ENCODE measurements at regions not wholly inside any gene's neighbourhood (a gene's known extent, or its start where the extent isn't known, plus 50 kb on each side); places are given as distances from the start of the nearest gene placed in this dataset.
A peak's percentile ranks its signal among the peaks of the same experiment; 100 is the strongest.

DNA sequence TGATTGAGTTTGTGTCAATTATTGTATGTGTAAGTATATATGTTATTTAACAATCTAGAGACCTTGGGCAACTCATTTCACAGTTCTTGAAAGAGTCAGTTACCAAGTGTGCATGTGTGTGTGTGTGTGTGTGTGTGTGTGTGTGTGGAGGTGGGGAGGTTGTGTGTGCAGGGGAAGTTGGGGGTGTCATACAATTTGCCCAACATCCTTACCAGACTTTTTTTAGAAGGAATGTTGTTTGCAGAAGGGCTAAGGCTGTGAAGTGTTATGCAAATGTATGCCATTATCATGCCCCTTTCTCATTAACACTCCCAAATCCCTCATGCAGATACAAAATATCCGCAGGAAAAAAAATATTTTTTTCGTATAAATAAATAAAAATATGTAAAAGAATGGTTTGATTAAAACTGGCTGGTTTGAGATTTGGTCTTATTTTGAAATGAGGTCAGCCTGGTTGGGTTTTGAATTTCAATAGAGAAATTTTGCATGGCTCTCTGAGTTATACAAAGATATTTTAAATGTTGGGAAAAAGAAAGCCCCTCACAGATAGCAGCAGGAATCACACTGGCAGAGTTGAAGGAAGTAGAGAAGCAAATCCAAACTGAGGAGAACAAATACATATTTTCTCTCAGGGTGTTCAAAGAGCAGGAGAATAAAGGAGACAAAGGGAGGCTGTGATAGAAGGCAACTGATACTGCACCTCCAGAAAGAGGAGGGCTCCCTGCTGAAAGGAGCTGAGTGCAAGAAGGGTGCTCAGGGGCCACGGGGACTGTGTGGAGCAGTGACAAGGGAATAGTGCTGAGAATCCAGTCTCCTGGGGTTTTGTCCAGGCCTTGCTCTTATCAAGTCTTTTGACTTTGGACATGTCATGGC lies 1365.5 kb upstream of the CELF4 start:
- H3K4me3 ChIP-seq (ENCODE audit: low read length): no peak overlapping the region
- 0 out of 2 replicates have a peak overlapping the region, but pooled peaks have one; percentile 7 for H3K9ac ChIP-seq (ENCODE audit: low read depth, low read length)
- peak overlapping the region; percentile 90 for H3K27ac ChIP-seq (ENCODE audit: low read depth, low read length)
- H3K36me3 ChIP-seq (ENCODE audit: insufficient read depth, low read length): no peaks in the 10 kb centered on the region
- H3K27me3 ChIP-seq (ENCODE audit: insufficient read depth, low read length): no peaks in the 10 kb centered on the region
- H3K4me1 ChIP-seq (ENCODE audit: insufficient read depth, low read length): peaks cover 32% of the 10 kb centered on the region
- H3K9me3 ChIP-seq (ENCODE audit: insufficient read depth, low read depth, low read length): no peaks in the 10 kb centered on the region
- 42% methylated on average over 1 of the region's 3 CpGs for WGBS

- no peak overlapping the region for H3K4me3 ChIP-seq (ENCODE audit: low read length)
These were observed 1357.9 kb upstream of the CELF4 start for GRCh38 chr18:38923540-38923939.

GRCh38 chr18:38923126-38923525 lies 1357.5 kb upstream of the CELF4 start:
- no peaks in the 10 kb centered on the region for H3K36me3 ChIP-seq (ENCODE audit: insufficient read depth, low read length)
- H3K27ac ChIP-seq (ENCODE audit: low read depth, low read length): no peak overlapping the region
- H3K9ac ChIP-seq (ENCODE audit: low read depth, low read length): no peak overlapping the region
- no peak overlapping the region for H3K4me3 ChIP-seq (ENCODE audit: low read length)
- no peaks in the 10 kb centered on the region for H3K27me3 ChIP-seq (ENCODE audit: insufficient read depth, low read length)
- H3K9me3 ChIP-seq (ENCODE audit: insufficient read depth, low read depth, low read length): no peaks in the 10 kb centered on the region
- WGBS: no CpG with 5 or more reads among the region's 1 CpG
- H3K4me1 ChIP-seq (ENCODE audit: insufficient read depth, low read length): peaks cover 7% of the 10 kb centered on the region; the same call in 1 of the 2 replicates

More at GRCh38 chr18:38923540-38923939, 1357.9 kb upstream of the CELF4 start:
- Histone ChIP-seq H3K36me3 (ENCODE audit: insufficient read depth, low read length) (no peaks in the 10 kb centered on the region), H3K4me1 (ENCODE audit: insufficient read depth, low read length) (peaks cover 7% of the 10 kb centered on the region; the same call in 1 of the 2 replicates), H3K27me3 (ENCODE audit: insufficient read depth, low read length) (no peaks in the 10 kb centered on the region), H3K27ac (ENCODE audit: low read depth, low read length) (no peak overlapping the region), H3K9me3 (ENCODE audit: insufficient read depth, low read depth, low read length) (no peaks in the 10 kb centered on the region), H3K9ac (ENCODE audit: low read depth, low read length) (no peak overlapping the region)
- over 99% methylated on average over 3 of the region's 3 CpGs for WGBS

GRCh38 chr18:38909972-38910371 lies 1344.4 kb upstream of the CELF4 start:
- Histone ChIP-seq H3K27me3 (ENCODE audit: insufficient read depth, low read length) (no peaks in the 10 kb centered on the region), H3K36me3 (ENCODE audit: insufficient read depth, low read length) (no peaks in the 10 kb centered on the region), H3K4me1 (ENCODE audit: insufficient read depth, low read length) (no peaks in the 10 kb centered on the region), H3K27ac (ENCODE audit: low read depth, low read length) (no peak overlapping the region), H3K9me3 (ENCODE audit: insufficient read depth, low read depth, low read length) (no peaks in the 10 kb centered on the region), H3K4me3 (ENCODE audit: low read length) (no peak overlapping the region), H3K9ac (ENCODE audit: low read depth, low read length) (no peak overlapping the region)
- 100% methylated on average over 2 of the region's 2 CpGs for WGBS

- Histone ChIP-seq H3K9me3 (ENCODE audit: insufficient read depth, low read depth, low read length) (no peaks in the 10 kb centered on the region), H3K36me3 (ENCODE audit: insufficient read depth, low read length) (no peaks in the 10 kb centered on the region), H3K27me3 (ENCODE audit: insufficient read depth, low read length) (no peaks in the 10 kb centered on the region), H3K27ac (ENCODE audit: low read depth, low read length) (no peak overlapping the region), H3K9ac (ENCODE audit: low read depth, low read length) (no peak overlapping the region), H3K4me3 (ENCODE audit: low read length) (no peak overlapping the region), H3K4me1 (ENCODE audit: insufficient read depth, low read length) (no peaks in the 10 kb centered on the region)
- WGBS: 71% methylated on average over 2 of the region's 2 CpGs
These were observed 1337.2 kb upstream of the CELF4 start for GRCh38 chr18:38902796-38903195.

DNA sequence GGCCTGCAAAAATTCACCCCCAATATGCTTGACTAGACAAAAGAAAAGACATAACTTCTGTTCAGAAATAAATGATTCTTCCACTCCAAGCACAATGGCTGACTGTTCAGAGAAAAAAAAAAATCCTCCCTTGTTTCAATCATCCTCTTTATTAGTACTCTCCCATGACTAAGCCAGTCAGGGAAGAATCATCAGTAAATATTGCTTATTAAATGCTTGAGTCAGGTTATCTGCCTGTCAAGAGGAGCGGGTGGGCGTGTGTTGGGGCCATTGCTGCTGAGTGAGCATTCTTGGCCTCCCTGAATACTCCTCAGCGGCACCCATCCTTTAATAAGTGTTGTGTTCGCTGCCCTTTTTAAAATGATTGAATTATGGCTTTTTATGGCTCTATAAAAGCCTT lies 1334.8 kb upstream of the CELF4 start:
- Histone ChIP-seq H3K9me3 (ENCODE audit: insufficient read depth, low read depth, low read length) (no peaks in the 10 kb centered on the region), H3K9ac (ENCODE audit: low read depth, low read length) (no peak overlapping the region), H3K36me3 (ENCODE audit: insufficient read depth, low read length) (no peaks in the 10 kb centered on the region), H3K27me3 (ENCODE audit: insufficient read depth, low read length) (no peaks in the 10 kb centered on the region), H3K4me1 (ENCODE audit: insufficient read depth, low read length) (no peaks in the 10 kb centered on the region), H3K4me3 (ENCODE audit: low read length) (no peak overlapping the region), H3K27ac (ENCODE audit: low read depth, low read length) (no peak overlapping the region)
- WGBS: over 99% methylated on average over 4 of the region's 4 CpGs

DNA sequence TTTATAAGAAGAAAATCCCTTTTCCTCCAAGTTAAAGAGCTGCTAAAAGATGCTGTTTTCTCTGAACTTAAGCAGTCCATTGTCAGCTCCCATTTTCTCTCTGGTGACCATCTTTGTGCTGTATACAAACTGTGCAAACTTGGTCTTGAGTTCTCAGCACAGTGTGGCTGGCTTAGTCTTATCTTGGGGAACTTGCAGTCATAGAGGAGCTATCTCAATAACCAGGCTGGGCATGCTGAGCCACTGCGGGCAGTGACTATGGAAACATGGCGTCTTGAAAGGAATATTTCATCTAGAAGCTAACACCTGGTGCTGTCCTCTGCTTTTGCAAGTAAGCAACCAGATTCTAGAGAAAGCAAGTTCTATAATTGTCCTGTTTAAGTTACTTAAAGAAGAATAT lies 1334.4 kb upstream of the CELF4 start:
- Histone ChIP-seq H3K4me3 (ENCODE audit: low read length) (no peak overlapping the region), H3K27ac (ENCODE audit: low read depth, low read length) (no peak overlapping the region), H3K9me3 (ENCODE audit: insufficient read depth, low read depth, low read length) (no peaks in the 10 kb centered on the region), H3K4me1 (ENCODE audit: insufficient read depth, low read length) (no peaks in the 10 kb centered on the region), H3K27me3 (ENCODE audit: insufficient read depth, low read length) (no peaks in the 10 kb centered on the region), H3K9ac (ENCODE audit: low read depth, low read length) (no peak overlapping the region), H3K36me3 (ENCODE audit: insufficient read depth, low read length) (no peaks in the 10 kb centered on the region)
- 95% methylated on average over 2 of the region's 2 CpGs for WGBS

- H3K9me3 ChIP-seq (ENCODE audit: insufficient read depth, low read depth, low read length): no peaks in the 10 kb centered on the region
- no peaks in the 10 kb centered on the region for H3K36me3 ChIP-seq (ENCODE audit: insufficient read depth, low read length)
- WGBS: 90% methylated on average over 2 of the region's 2 CpGs
- H3K4me1 ChIP-seq (ENCODE audit: insufficient read depth, low read length): no peaks in the 10 kb centered on the region
- no peak overlapping the region for H3K9ac ChIP-seq (ENCODE audit: low read depth, low read length)
- H3K27me3 ChIP-seq (ENCODE audit: insufficient read depth, low read length): no peaks in the 10 kb centered on the region
- no peak overlapping the region for H3K27ac ChIP-seq (ENCODE audit: low read depth, low read length)
- no peak overlapping the region for H3K4me3 ChIP-seq (ENCODE audit: low read length)
These were observed 1333.7 kb upstream of the CELF4 start for GRCh38 chr18:38899252-38899651.

- Histone ChIP-seq H3K9me3 (ENCODE audit: insufficient read depth, low read depth, low read length) (no peaks in the 10 kb centered on the region), H3K9ac (ENCODE audit: low read depth, low read length) (no peak overlapping the region), H3K4me3 (ENCODE audit: low read length) (no peak overlapping the region), H3K4me1 (ENCODE audit: insufficient read depth, low read length) (no peaks in the 10 kb centered on the region), H3K27ac (ENCODE audit: low read depth, low read length) (peak overlapping the region; percentile 48; the same call in 1 of the 2 replicates), H3K27me3 (ENCODE audit: insufficient read depth, low read length) (no peaks in the 10 kb centered on the region), H3K36me3 (ENCODE audit: insufficient read depth, low read length) (no peaks in the 10 kb centered on the region)
- 86% methylated on average over 3 of the region's 3 CpGs for WGBS
These were observed 1332.6 kb upstream of the CELF4 start for GRCh38 chr18:38898167-38898566.

DNA sequence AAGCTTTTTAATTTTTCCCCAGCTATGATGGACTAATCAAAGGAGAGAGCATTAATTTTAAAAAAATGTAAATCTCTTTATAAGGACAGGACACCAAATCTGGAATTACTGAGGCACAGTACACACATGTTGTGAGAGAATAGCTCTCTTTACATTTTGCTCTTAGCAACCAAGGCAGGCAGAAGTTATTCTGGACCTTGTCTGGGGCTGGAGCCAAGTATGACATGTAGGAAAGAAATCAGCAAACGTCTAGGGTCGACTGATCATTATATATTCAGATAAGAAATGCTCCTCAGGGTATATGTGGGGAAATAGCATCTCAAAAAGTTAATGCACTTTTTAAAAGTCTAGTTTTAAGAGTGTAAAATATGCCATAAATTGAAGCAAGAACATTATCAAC lies 1330.0 kb upstream of the CELF4 start:
- Histone ChIP-seq H3K27ac (ENCODE audit: low read depth, low read length) (no peak overlapping the region), H3K9me3 (ENCODE audit: insufficient read depth, low read depth, low read length) (no peaks in the 10 kb centered on the region), H3K9ac (ENCODE audit: low read depth, low read length) (no peak overlapping the region), H3K27me3 (ENCODE audit: insufficient read depth, low read length) (no peaks in the 10 kb centered on the region), H3K4me1 (ENCODE audit: insufficient read depth, low read length) (no peaks in the 10 kb centered on the region), H3K36me3 (ENCODE audit: insufficient read depth, low read length) (no peaks in the 10 kb centered on the region), H3K4me3 (ENCODE audit: low read length) (no peak overlapping the region)
- 87% methylated on average over 2 of the region's 2 CpGs for WGBS

DNA sequence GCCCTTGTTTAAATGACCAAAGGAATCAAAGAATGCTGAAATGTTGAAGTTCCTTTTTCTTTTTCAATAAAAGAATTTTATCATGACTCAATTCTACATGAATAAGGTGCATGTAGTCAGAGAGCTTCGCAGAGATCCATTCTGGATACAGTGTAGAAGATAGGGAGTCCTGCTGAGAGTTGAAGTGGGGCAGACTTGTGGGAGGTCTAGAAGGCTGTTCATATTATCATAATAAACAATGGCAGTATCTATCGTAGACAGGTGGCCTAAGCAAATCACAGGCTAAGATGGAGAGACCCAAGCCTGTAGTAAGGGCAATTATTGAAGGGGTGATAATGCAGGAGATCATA lies 1322.0 kb upstream of the CELF4 start:
- Histone ChIP-seq H3K27me3 (ENCODE audit: insufficient read depth, low read length) (no peaks in the 10 kb centered on the region), H3K4me3 (ENCODE audit: low read length) (no peak overlapping the region), H3K27ac (ENCODE audit: low read depth, low read length) (no peak overlapping the region), H3K9ac (ENCODE audit: low read depth, low read length) (no peak overlapping the region), H3K9me3 (ENCODE audit: insufficient read depth, low read depth, low read length) (no peaks in the 10 kb centered on the region), H3K4me1 (ENCODE audit: insufficient read depth, low read length) (no peaks in the 10 kb centered on the region), H3K36me3 (ENCODE audit: insufficient read depth, low read length) (no peaks in the 10 kb centered on the region)
- WGBS: 100% methylated on average over 2 of the region's 2 CpGs
